SU-DHL-6 (cell line): ENCODE measurements at regions not wholly inside any gene's neighbourhood (a gene's known extent, or its start where the extent isn't known, plus 50 kb on each side); places are given as distances from the start of the nearest gene placed in this dataset.

Source experiments
- CTCF ChIP-seq: fragments of 200-600 bp; sonication (generic); IDR thresholded peaks from one replicate; pipeline ENCODE4 v1.5.1; 2017; ENCODE audit warnings: antibody characterized with exemption, mild to moderate bottlenecking, low read length, moderate library complexity; ENCODE audit not compliant: insufficient read depth, poor library complexity, severe bottlenecking
- EZH2phosphoT487 ChIP-seq: fragments of 200-600 bp; sonication (generic), shearing (Covaris generic); conservative IDR thresholded peaks from 2 replicates; pipeline ENCODE4 v1.6.1; 2018; ENCODE audit warnings: mild to moderate bottlenecking, antibody characterized with exemption, low read length, moderate library complexity, mixed read lengths

GRCh38 chr4:173698557-173699262, 168.7 kb upstream of the HAND2 start:
- no peak for TF ChIP-seq CTCF
- no peak for TF ChIP-seq EZH2phosphoT487
